PC-3 (cell line): ENCODE measurements at regions not wholly inside any gene's neighbourhood (a gene's known extent, or its start where the extent isn't known, plus 50 kb on each side); places are given as distances from the start of the nearest gene placed in this dataset.

ENCODE experiments used
- ATAC-seq: fragments of 200-7000 bp; cut with Tn5 transposase; 2 replicates; pipeline ENCODE4 v1.9.1; 2020; ENCODE audit warnings: mild to moderate bottlenecking, moderate library complexity
- BruUV-seq: library from RNA; stranded (reverse); fragments of 400-500 nt; replicated peaks from 2 replicates; lab custom pipeline; 2021; lab: Mats Ljungman, UMichigan
- CTCF ChIA-PET: fragments of 300-600 bp; sonication (Branson Sonifier 250); formaldehyde crosslinking; loops from one replicate; lab custom pipeline; 2022; ENCODE audit warnings: antibody characterized with exemption; lab: Charles Lee
- POLR2A ChIA-PET: fragments of 300-600 bp; sonication (Branson Sonifier 250); formaldehyde crosslinking; loops from one replicate; lab custom pipeline; 2022; ENCODE audit warnings: antibody characterized with exemption; ENCODE audit not compliant: unreplicated experiment; lab: Charles Lee
- DNase-seq: peaks from one replicate; pipeline ENCODE4 v3.0.0-alpha.2; 2015
- H2AFZ ChIP-seq: fragments of 300-600 bp; sonication (generic); 2 replicates; pipeline ENCODE4 v1.6.0; 2016; ENCODE audit warnings: antibody characterized with exemption, low read length
- H3F3A ChIP-seq: fragments of 300-600 bp; sonication (generic); one replicate; pipeline ENCODE4 v1.6.0; 2017; ENCODE audit warnings: antibody characterized with exemption, low read length, control low read depth, mild to moderate bottlenecking; ENCODE audit not compliant: unreplicated experiment
- H3K27ac ChIP-seq: fragments of 300-600 bp; sonication (generic); 2 replicates; pipeline ENCODE4 v1.5.1; 2016; ENCODE audit warnings: mild to moderate bottlenecking, low read length
- H3K27me3 ChIP-seq: fragments of 300-600 bp; sonication (generic); 2 replicates; pipeline ENCODE4 v1.6.1; 2016; ENCODE audit warnings: low read length, mixed read lengths
- H3K36me3 ChIP-seq: fragments of 300-600 bp; sonication (generic); 2 replicates; pipeline ENCODE4 v1.6.1; 2016; ENCODE audit warnings: low read depth, mixed run types, low read length, mixed read lengths
- H3K4me1 ChIP-seq: fragments of 300-600 bp; sonication (generic); 2 replicates; pipeline ENCODE4 v1.5.1; 2016; ENCODE audit warnings: low read length; ENCODE audit not compliant: insufficient read depth
- H3K4me2 ChIP-seq: fragments of 300-600 bp; sonication (generic); 2 replicates; pipeline ENCODE4 v1.6.0; 2016; ENCODE audit warnings: low read length
- H3K4me3 ChIP-seq: fragments of 300-600 bp; sonication (generic); 2 replicates; pipeline ENCODE4 v1.5.1; 2016; ENCODE audit warnings: mild to moderate bottlenecking, low read length, mixed read lengths
- H3K79me2 ChIP-seq: fragments of 300-600 bp; sonication (generic); 2 replicates; pipeline ENCODE4 v1.6.1; 2017; ENCODE audit warnings: low read length, mixed read lengths
- H3K9ac ChIP-seq: fragments of 300-600 bp; sonication (generic); 2 replicates; pipeline ENCODE4 v1.6.0; 2016; ENCODE audit warnings: mild to moderate bottlenecking, low read length
- H3K9me2 ChIP-seq: fragments of 300-600 bp; sonication (generic); replicated peaks from 2 replicates; pipeline ENCODE4 v1.6.1; 2016; ENCODE audit warnings: mixed run types, low read length, mixed read lengths
- H3K9me3 ChIP-seq: fragments of 300-600 bp; sonication (generic); 2 replicates; pipeline ENCODE4 v1.6.1; 2016; ENCODE audit warnings: low read length, mixed read lengths
- H4K20me1 ChIP-seq: fragments of 300-600 bp; sonication (generic); 2 replicates; pipeline ENCODE4 v1.6.1; 2016; ENCODE audit warnings: low read length, mixed read lengths
- CTCF ChIP-seq: fragments of 300-600 bp; sonication (generic); conservative IDR thresholded peaks from 2 replicates; pipeline ENCODE4 v1.5.1; 2017; ENCODE audit warnings: antibody characterized with exemption, low read depth, mild to moderate bottlenecking, low read length
- EZH2 ChIP-seq: fragments of 300-600 bp; sonication (generic); IDR thresholded peaks from one replicate; pipeline ENCODE4 v1.6.1; 2017; ENCODE audit warnings: antibody characterized with exemption, mild to moderate bottlenecking, low read length; ENCODE audit not compliant: unreplicated experiment
- EZH2phosphoT487 ChIP-seq: fragments of 300-600 bp; sonication (generic); IDR thresholded peaks from 2 replicates; pipeline ENCODE4 v1.6.1; 2018; ENCODE audit warnings: mild to moderate bottlenecking, antibody characterized with exemption, low read length, borderline replicate concordance
- intact Hi-C: fragments of 100-400 bp; cut with micrococcal nuclease; formaldehyde crosslinking; loops from 2 replicates; pipeline ENCODE4 v1.9.0; 2023

GRCh38 chr11:134752964-134753770 lies 341.1 kb upstream of the B3GAT1 start:
- Histone ChIP-seq H3K9ac (no peak overlapping the region), H3K4me3 (no peak overlapping the region), H3K36me3 (no peaks in the 10 kb centered on the region), H3K9me3 (peaks cover 10% of the 10 kb centered on the region), H3K27ac (no peak overlapping the region), H3K27me3 (peaks cover 9% of the 10 kb centered on the region; the same call in 1 of the 2 replicates), H3K4me1 (no peaks in the 10 kb centered on the region), H3F3A (no peaks in the 10 kb centered on the region), H3K4me2 (no peak overlapping the region), H4K20me1 (no peaks in the 10 kb centered on the region), H2AFZ (no peak overlapping the region), H3K9me2 (no peaks in the 10 kb centered on the region), H3K79me2 (no peaks in the 10 kb centered on the region)
- ChIA-PET POLR2A (no interaction called here), CTCF (no interaction called here)
- no peak for TF ChIP-seq EZH2
- no peak for TF ChIP-seq EZH2phosphoT487
- TF ChIP-seq CTCF, result no peak
- no peak for ATAC-seq
- intact Hi-C loops, result no loop called here
- no peak for DNase-seq
- no TSS peak for BruUV-seq

DNA sequence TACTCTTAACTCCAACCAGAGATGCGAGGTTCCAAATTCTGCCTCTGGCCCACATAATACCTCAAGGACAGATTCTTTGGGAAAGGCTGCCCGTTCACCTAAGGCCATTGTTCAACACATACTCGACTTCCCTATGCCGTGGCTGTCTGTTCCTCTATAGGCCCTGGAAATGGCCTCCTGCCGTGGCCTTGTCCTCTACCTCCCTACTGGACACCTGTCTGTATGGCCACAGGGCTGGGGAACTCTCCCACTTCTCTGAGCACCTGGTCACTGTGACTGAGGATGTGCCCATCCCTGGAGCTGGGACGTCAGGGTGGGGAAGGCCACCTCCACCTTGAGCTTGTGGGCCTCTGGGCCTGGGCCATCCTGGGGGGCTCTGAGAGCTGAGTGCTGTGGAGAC lies 340.5 kb upstream of the B3GAT1 start:
- Histone ChIP-seq H3K4me2 (no peak overlapping the region), H3K9me3 (peaks cover 15% of the 10 kb centered on the region), H3K9ac (no peak overlapping the region), H3K36me3 (no peaks in the 10 kb centered on the region), H4K20me1 (no peaks in the 10 kb centered on the region), H3K79me2 (no peaks in the 10 kb centered on the region), H3K4me1 (no peaks in the 10 kb centered on the region), H3F3A (no peaks in the 10 kb centered on the region), H3K9me2 (no peaks in the 10 kb centered on the region), H3K27me3 (peaks cover 9% of the 10 kb centered on the region; the same call in 1 of the 2 replicates), H3K4me3 (no peak overlapping the region), H3K27ac (no peak overlapping the region), H2AFZ (no peak overlapping the region)
- POLR2A ChIA-PET, result no interaction called here
- DNase-seq, result no peak
- TF ChIP-seq EZH2phosphoT487 (no peak), EZH2 (no peak), CTCF (no peak)
- ATAC-seq, result no peak
- CTCF ChIA-PET, result no interaction called here
- BruUV-seq, result no TSS peak
- intact Hi-C loops, result no loop called here

DNA sequence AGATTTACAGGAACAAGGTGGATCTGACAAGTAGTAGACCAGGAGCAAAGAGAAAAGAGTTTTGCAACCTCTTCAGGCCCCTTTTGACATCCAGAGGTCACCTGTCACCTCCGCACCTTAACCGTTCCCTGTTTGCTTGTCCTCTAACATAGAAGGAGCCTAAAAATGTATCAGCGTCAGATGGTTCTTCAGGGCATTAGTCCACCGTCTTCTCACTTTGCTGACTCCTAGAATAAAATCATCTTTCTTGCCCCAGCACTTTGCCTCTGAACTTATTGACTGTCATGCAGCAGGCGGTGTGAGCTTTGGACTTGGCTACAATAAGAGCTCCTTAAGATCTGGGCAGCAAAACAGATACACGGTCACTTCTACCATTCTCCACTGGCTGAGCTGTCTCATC lies 339.7 kb upstream of the B3GAT1 start:
- ChIA-PET CTCF (no interaction called here), POLR2A (no interaction called here)
- no peaks in the 10 kb centered on the region for H3K9me2 ChIP-seq
- H3K9ac ChIP-seq, result no peak overlapping the region
- intact Hi-C loops, result no loop called here
- H3K36me3 ChIP-seq, result no peaks in the 10 kb centered on the region
- no peak for DNase-seq
- TF ChIP-seq EZH2 (no peak), CTCF (no peak), EZH2phosphoT487 (no peak)
- H4K20me1 ChIP-seq, result no peaks in the 10 kb centered on the region
- H3K27me3 ChIP-seq, result peaks cover 9% of the 10 kb centered on the region; the same call in 1 of the 2 replicates
- no peaks in the 10 kb centered on the region for H3K4me1 ChIP-seq
- peaks cover 22% of the 10 kb centered on the region for H3K9me3 ChIP-seq
- no peak overlapping the region for H2AFZ ChIP-seq
- H3F3A ChIP-seq, result no peaks in the 10 kb centered on the region
- H3K4me3 ChIP-seq, result no peak overlapping the region
- no peak for ATAC-seq
- H3K4me2 ChIP-seq, result no peak overlapping the region
- H3K79me2 ChIP-seq, result no peaks in the 10 kb centered on the region
- no TSS peak for BruUV-seq
- no peak overlapping the region for H3K27ac ChIP-seq
